K562 (cell line): ENCODE measurements at regions not wholly inside any gene's neighbourhood (a gene's known extent, or its start where the extent isn't known, plus 50 kb on each side); places are given as distances from the start of the nearest gene placed in this dataset.

Experiments
- ATAC-seq: fragments of 200-7000 bp; cut with Tn5 transposase; 3 replicates; pipeline ENCODE4 v1.9.1; 2020; ENCODE audit warnings: moderate library complexity
- BruUV-seq: library from RNA; stranded (reverse); fragments of 400-500 nt; replicated peaks from 2 replicates; lab custom pipeline; 2021; lab: Mats Ljungman, UMichigan
- CTCF ChIA-PET: fragments of 300-600 bp; formaldehyde crosslinking; extraction: SDS; loops from one replicate; lab custom pipeline; 2021; ENCODE audit warnings: low intra/inter-chr PET ratio; lab: Yijun Ruan, JAX
- POLR2A ChIA-PET: fragments of 300-600, 350-650 bp; sonication (Branson Sonifier 250); formaldehyde crosslinking; extraction: SDS; loops from one replicate; lab custom pipeline; 2021; ENCODE audit warnings: antibody characterized with exemption, inconsistent platforms; lab: Yijun Ruan, JAX
- DNase-seq, 4 experiments: peaks; one replicate each; pipeline versions ENCODE4 v3.0.0 to v3.0.0-alpha.2; 2011 to 2018; ENCODE audit warnings: low spot score in 3 of 4, mixed read lengths in 3 of 4; ENCODE audit errors: extremely low read depth in 1 of 4
- FAIRE-seq: peaks from 2 replicates; lab custom pipeline; 2011; peaks lifted over from hg19 to GRCh38; lab: Jason Lieb, UNC
- H2AFZ ChIP-seq: 2 replicates; pipeline ENCODE4 v1.6.0; 2011; ENCODE audit warnings: low read depth, low read length, control low read depth, inconsistent platforms
- H3K27ac ChIP-seq: fragments of 200-600 bp; 3 replicates; pipeline ENCODE4 v1.8.0; 2011; ENCODE audit warnings: low read depth, mild to moderate bottlenecking, control low read depth, inconsistent platforms, low read length, moderate library complexity, mixed read lengths; ENCODE audit errors: extremely low read depth
- H3K27me3 ChIP-seq, 2 experiments: fragments of 300-600 bp in 1 of 2; 2 replicates in 1 of 2; 3 replicates in 1 of 2; pipeline versions ENCODE4 v1.6.0 to v1.8.0; 2011; ENCODE audit warnings: inconsistent platforms in 2 of 2, low read length in 2 of 2, mild to moderate bottlenecking in 1 of 2, mixed read lengths in 1 of 2, moderate library complexity in 1 of 2; ENCODE audit not compliant: control insufficient read depth in 2 of 2, insufficient read depth in 2 of 2
- H3K36me3 ChIP-seq: fragments of 300-600 bp; 3 replicates; pipeline ENCODE4 v1.8.0; 2011; ENCODE audit warnings: mild to moderate bottlenecking, low read length, inconsistent platforms; ENCODE audit not compliant: control insufficient read depth, insufficient read depth
- H3K4me1 ChIP-seq, 2 experiments: fragments of 200-600 bp in 1 of 2; replicated peaks in 1 of 2; 2 replicates in 1 of 2; 3 replicates in 1 of 2; pipeline versions ENCODE4 v1.5.1 to v1.8.0; 2011; ENCODE audit warnings: inconsistent platforms in 2 of 2, low read length in 2 of 2, mild to moderate bottlenecking in 1 of 2, mixed read lengths in 1 of 2, moderate library complexity in 1 of 2; ENCODE audit not compliant: control insufficient read depth in 2 of 2, insufficient read depth in 2 of 2
- H3K4me2 ChIP-seq: 2 replicates; pipeline ENCODE4 v1.6.1; 2011; ENCODE audit warnings: low read length, control low read depth, inconsistent platforms, mixed read lengths; ENCODE audit not compliant: insufficient read depth
- H3K4me3 ChIP-seq: fragments of 200-600 bp; sonication (generic), shearing (Covaris generic); 2 replicates; pipeline ENCODE4 v1.5.1; 2016; ENCODE audit warnings: control low read depth, inconsistent platforms
- H3K79me2 ChIP-seq: fragments of 200-600 bp; 3 replicates; pipeline ENCODE4 v1.8.0; 2011; ENCODE audit warnings: low read length, inconsistent platforms; ENCODE audit not compliant: control insufficient read depth, insufficient read depth
- H3K9ac ChIP-seq, 2 experiments: 2 replicates each; pipeline versions ENCODE4 v1.6.0 to v1.6.1; 2011; ENCODE audit warnings: low read depth in 2 of 2, low read length in 2 of 2, control low read depth in 1 of 2, inconsistent platforms in 1 of 2, mild to moderate bottlenecking in 1 of 2, mixed read lengths in 1 of 2; ENCODE audit not compliant: insufficient read depth in 1 of 2
- H3K9me1 ChIP-seq: one replicate; pipeline ENCODE4 v1.6.0; 2011; ENCODE audit warnings: inconsistent platforms, mild to moderate bottlenecking, low read length, moderate library complexity; ENCODE audit not compliant: control insufficient read depth, insufficient read depth
- H3K9me3 ChIP-seq: replicated peaks from 2 replicates; pipeline ENCODE4 v1.5.1; 2011; ENCODE audit warnings: low read depth, low read length, inconsistent platforms; ENCODE audit not compliant: control insufficient read depth, insufficient read depth
- H4K20me1 ChIP-seq: replicated peaks from 2 replicates; pipeline ENCODE4 v1.6.1; 2011; ENCODE audit warnings: low read length, inconsistent platforms, mixed read lengths; ENCODE audit not compliant: control insufficient read depth, insufficient read depth
- CLOCK ChIP-seq: fragments of 250-450 bp; sonication (Bioruptor Pico); IDR thresholded peaks from 2 replicates; pipeline ENCODE4 v1.4.0; 2020; ENCODE audit warnings: mild to moderate bottlenecking, moderate library complexity, borderline replicate concordance
- FOXJ2 ChIP-seq: fragments of 200-800 bp; sonication (Bioruptor generic); IDR thresholded peaks from 2 replicates; pipeline ENCODE4 v1.6.1; 2016; ENCODE audit warnings: missing genetic modification characterization, missing compliant biosample characterization
- OTX1 ChIP-seq: fragments of 450-650 bp; formaldehyde crosslinking; IDR thresholded peaks from 2 replicates; pipeline ENCODE4 v1.4.0; 2022; ENCODE audit warnings: mild to moderate bottlenecking
- SIN3B ChIP-seq: fragments of 450-650 bp; IDR thresholded peaks from 2 replicates; pipeline ENCODE4 v1.6.1; 2017; ENCODE audit warnings: low read depth, mild to moderate bottlenecking, moderate library complexity
- ZNF175 ChIP-seq: fragments of 200-800 bp; sonication (Bioruptor generic); IDR thresholded peaks from 2 replicates; pipeline ENCODE4 v1.6.1; 2016; ENCODE audit warnings: low read depth, mild to moderate bottlenecking, missing genetic modification characterization, missing compliant biosample characterization
- ZNF57 ChIP-seq: fragments of 450-650 bp; formaldehyde crosslinking; IDR thresholded peaks from 2 replicates; pipeline ENCODE4 v1.4.0; 2020; ENCODE audit warnings: mild to moderate bottlenecking, moderate library complexity
- ZNF778 ChIP-seq: fragments of 450-650 bp; formaldehyde crosslinking; IDR thresholded peaks from 2 replicates; pipeline ENCODE4 v1.4.0; 2020; ENCODE audit warnings: mild to moderate bottlenecking, moderate library complexity
- WGBS: fragments of 100-300 bp; shearing (Covaris generic); methylation state at CpG from one replicate; pipeline ENCODE4 v1.1.6; 2016; ENCODE audit warnings: low coverage, mixed read lengths; ENCODE audit not compliant: insufficient coverage; ENCODE audit errors: missing lambda C conversion rate; 5-methylcytosine and 5-hydroxymethylcytosine counted together
- in situ Hi-C: fragments of 300-500 bp; cut with MboI; formaldehyde crosslinking; loops from 4 replicates; pipeline ENCODE4 v1.15.0; 2018; ENCODE audit warnings: inconsistent platforms, mixed read lengths
- intact Hi-C: fragments of 100-400 bp; cut with micrococcal nuclease; formaldehyde crosslinking; loops from 2 replicates; pipeline ENCODE4 v1.14.2; 2022
- TF ChIP-seq, protein P1 (sequence below): fragments of 450-650 bp; conservative IDR thresholded peaks from 2 replicates; pipeline ENCODE4 v1.6.1; 2016; ENCODE audit warnings: missing genetic modification characterization, low read depth, mild to moderate bottlenecking, missing compliant biosample characterization, moderate library complexity

DNA sequence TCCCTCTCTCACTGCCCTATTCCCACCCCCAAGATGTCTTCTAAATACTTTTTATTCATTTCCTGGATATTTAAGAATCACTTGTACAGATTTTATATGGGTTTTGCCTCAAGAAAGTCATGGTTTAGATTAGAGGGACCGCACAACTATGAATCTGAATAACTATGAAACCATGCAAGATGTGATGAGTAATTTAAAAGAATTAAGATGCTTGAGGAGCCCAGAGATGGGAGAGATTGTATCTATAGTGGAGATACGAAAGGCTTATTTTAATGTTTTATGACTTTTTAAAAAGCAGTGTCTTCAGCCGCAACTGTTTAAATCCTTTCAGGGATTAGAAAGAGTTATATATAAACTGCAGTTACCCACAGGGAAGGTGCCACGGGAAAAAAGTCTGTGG lies 324.1 kb downstream of the LPIN1 start:
- Histone ChIP-seq H3K27me3 (no peaks in the 10 kb centered on the region), H3K9me3 (no peaks in the 10 kb centered on the region), H4K20me1 (no peaks in the 10 kb centered on the region), H3K4me2 (no peak overlapping the region), H3K79me2 (no peaks in the 10 kb centered on the region), H3K9ac (no peak overlapping the region), H2AFZ (no peak overlapping the region), H3K27ac (no peak overlapping the region), H3K9me1 (no peaks in the 10 kb centered on the region), H3K4me3 (no peak overlapping the region), H3K36me3 (no peaks in the 10 kb centered on the region), H3K4me1 (peaks cover 3 to 21% of the 10 kb centered on the region in 2 experiments; a peak in 4 of 5 replicates)
- FAIRE-seq, result no peak
- ChIA-PET CTCF (no interaction called here), POLR2A (no interaction called here)
- DNase-seq, result no peak
- no peak for ATAC-seq
- no TSS peak for BruUV-seq
- in situ Hi-C loops, result no loop called here
- WGBS, result 55% methylated on average over 4 of the region's 4 CpGs
- intact Hi-C loops, result no loop called here
- TF ChIP-seq OTX1 (no peak), FOXJ2 (tag) (no peak), SIN3B (no peak), ZNF57 (CRISPR knock-in tag) (no peak), CLOCK (CRISPR knock-in tag) (no peak), ZNF778 (no peak), ZNF175 (CRISPR knock-in tag) (no peak)
- TF ChIP-seq, protein P1, sequence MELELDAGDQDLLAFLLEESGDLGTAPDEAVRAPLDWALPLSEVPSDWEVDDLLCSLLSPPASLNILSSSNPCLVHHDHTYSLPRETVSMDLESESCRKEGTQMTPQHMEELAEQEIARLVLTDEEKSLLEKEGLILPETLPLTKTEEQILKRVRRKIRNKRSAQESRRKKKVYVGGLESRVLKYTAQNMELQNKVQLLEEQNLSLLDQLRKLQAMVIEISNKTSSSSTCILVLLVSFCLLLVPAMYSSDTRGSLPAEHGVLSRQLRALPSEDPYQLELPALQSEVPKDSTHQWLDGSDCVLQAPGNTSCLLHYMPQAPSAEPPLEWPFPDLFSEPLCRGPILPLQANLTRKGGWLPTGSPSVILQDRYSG (tag), result no peak
